ENCODE measurements at regions not wholly inside any gene's neighbourhood (a gene's known extent, or its start where the extent isn't known, plus 50 kb on each side); places are given as distances from the start of the nearest gene placed in this dataset.

DNA sequence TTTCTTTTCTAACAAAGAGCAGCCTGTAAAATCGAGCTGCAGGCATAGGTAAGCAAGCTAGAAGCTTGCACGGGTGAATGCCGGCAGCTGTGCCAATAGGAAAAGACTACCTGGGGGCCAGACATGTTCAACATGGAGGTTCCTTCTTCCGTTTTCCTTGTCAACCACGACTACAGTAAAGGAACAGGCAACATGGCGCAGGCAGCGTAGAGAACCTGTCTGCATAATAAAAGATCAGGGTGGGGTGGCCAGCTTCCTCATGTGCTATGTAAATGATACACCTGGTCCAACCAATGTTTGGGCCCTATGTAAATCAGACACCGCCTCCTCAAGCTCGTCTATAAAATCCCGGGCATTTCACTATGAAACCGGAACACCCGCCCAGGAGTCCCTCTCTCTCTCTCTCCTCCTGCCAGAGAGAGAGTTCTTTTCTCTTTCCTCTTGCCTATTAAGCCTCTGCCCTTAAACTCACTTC, 103.8 kb upstream of the LIFR start:
- TF ChIP-seq, protein P1, sequence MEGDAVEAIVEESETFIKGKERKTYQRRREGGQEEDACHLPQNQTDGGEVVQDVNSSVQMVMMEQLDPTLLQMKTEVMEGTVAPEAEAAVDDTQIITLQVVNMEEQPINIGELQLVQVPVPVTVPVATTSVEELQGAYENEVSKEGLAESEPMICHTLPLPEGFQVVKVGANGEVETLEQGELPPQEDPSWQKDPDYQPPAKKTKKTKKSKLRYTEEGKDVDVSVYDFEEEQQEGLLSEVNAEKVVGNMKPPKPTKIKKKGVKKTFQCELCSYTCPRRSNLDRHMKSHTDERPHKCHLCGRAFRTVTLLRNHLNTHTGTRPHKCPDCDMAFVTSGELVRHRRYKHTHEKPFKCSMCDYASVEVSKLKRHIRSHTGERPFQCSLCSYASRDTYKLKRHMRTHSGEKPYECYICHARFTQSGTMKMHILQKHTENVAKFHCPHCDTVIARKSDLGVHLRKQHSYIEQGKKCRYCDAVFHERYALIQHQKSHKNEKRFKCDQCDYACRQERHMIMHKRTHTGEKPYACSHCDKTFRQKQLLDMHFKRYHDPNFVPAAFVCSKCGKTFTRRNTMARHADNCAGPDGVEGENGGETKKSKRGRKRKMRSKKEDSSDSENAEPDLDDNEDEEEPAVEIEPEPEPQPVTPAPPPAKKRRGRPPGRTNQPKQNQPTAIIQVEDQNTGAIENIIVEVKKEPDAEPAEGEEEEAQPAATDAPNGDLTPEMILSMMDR (IDR thresholded peaks at IDR 0.05) = no peak
- TF ChIP-seq POLR2A (IDR thresholded peaks at IDR 0.05) = no peak

Data from lower leg skin (tissue), 3 donors.